PFSK-1 (cell line): ENCODE measurements at regions not wholly inside any gene's neighbourhood (a gene's known extent, or its start where the extent isn't known, plus 50 kb on each side); places are given as distances from the start of the nearest gene placed in this dataset.

Source experiments
- FOXP2 ChIP-seq: optimal IDR thresholded peaks from 2 replicates; pipeline ENCODE3; 2011; ENCODE audit warnings: borderline replicate concordance, control low read depth, inconsistent platforms; ENCODE audit not compliant: insufficient read depth; ENCODE audit errors: extremely low read length, extremely low read depth
- POLR2AphosphoS5 ChIP-seq: IDR thresholded peaks from 2 replicates; pipeline ENCODE4 v1.6.1; 2012; ENCODE audit warnings: low read depth, mild to moderate bottlenecking, control low read depth, low read length, moderate library complexity
- REST ChIP-seq, 2 experiments: IDR thresholded peaks; 2 replicates each; pipeline versions ENCODE4 v1.6.1 to v1.8.0; 2011 to 2012; ENCODE audit warnings: low read depth in 2 of 2, low read length in 2 of 2, control low read depth in 1 of 2, inconsistent platforms in 1 of 2, mild to moderate bottlenecking in 1 of 2, moderate library complexity in 1 of 2; ENCODE audit not compliant: insufficient read depth in 1 of 2
- SIN3A ChIP-seq: IDR thresholded peaks from 2 replicates; pipeline ENCODE4 v1.6.1; 2012; ENCODE audit warnings: mild to moderate bottlenecking, low read length, moderate library complexity, borderline replicate concordance; ENCODE audit not compliant: insufficient read depth
- TAF1 ChIP-seq: IDR thresholded peaks from 2 replicates; pipeline ENCODE4 v1.6.1; 2012; ENCODE audit warnings: low read length, control low read depth, borderline replicate concordance; ENCODE audit not compliant: insufficient read depth

- no peak for TF ChIP-seq POLR2AphosphoS5
- no peak for TF ChIP-seq REST (IDR thresholded peaks at IDR 0.05; ENCODE audit: insufficient read depth in 1 of 2, low read depth in 2 of 2, low read length in 2 of 2)
- no peak for TF ChIP-seq TAF1
- TF ChIP-seq SIN3A, result no peak
- no peak for TF ChIP-seq FOXP2
Measured at GRCh38 chr12:92003701-92004100, 141.9 kb downstream of the BTG1 start.
